ENCODE measurements at regions not wholly inside any gene's neighbourhood (a gene's known extent, or its start where the extent isn't known, plus 50 kb on each side); places are given as distances from the start of the nearest gene placed in this dataset.

GRCh38 chr15:58287891-58288290, 143.9 kb upstream of the LIPC start:
- Histone ChIP-seq H3K9ac (ENCODE audit: low read depth, low read length) (no peak overlapping the region), H3K27me3 (ENCODE audit: insufficient read depth, low read length) (no peaks in the 10 kb centered on the region)

GRCh38 chr15:58288592-58288991, 143.2 kb upstream of the LIPC start:
- no peak overlapping the region for H3K27ac ChIP-seq (ENCODE audit: low read length)
- no peaks in the 10 kb centered on the region for H3K36me3 ChIP-seq (ENCODE audit: insufficient read depth, low read depth, low read length)
- no peaks in the 10 kb centered on the region; the same call in 1 of the 2 replicates for H3K4me1 ChIP-seq (ENCODE audit: insufficient read depth, low read length)
- H3K4me3 ChIP-seq (ENCODE audit: low read length) = no peak overlapping the region
- H3K9ac ChIP-seq (ENCODE audit: low read depth, low read length) = no peak overlapping the region
- no peaks in the 10 kb centered on the region; the same call in 1 of the 2 replicates for H3K9me3 ChIP-seq (ENCODE audit: insufficient read depth, low read depth, low read length)
- no peaks in the 10 kb centered on the region for H3K27me3 ChIP-seq (ENCODE audit: insufficient read depth, low read length)

More at GRCh38 chr15:58287891-58288290, 143.9 kb upstream of the LIPC start:
- Histone ChIP-seq H3K4me3 (ENCODE audit: low read length) (no peak overlapping the region), H3K4me1 (ENCODE audit: insufficient read depth, low read length) (no peaks in the 10 kb centered on the region; the same call in 1 of the 2 replicates), H3K36me3 (ENCODE audit: insufficient read depth, low read depth, low read length) (no peaks in the 10 kb centered on the region), H3K27ac (ENCODE audit: low read length) (no peak overlapping the region), H3K9me3 (ENCODE audit: insufficient read depth, low read depth, low read length) (no peaks in the 10 kb centered on the region; the same call in 1 of the 2 replicates)

GRCh38 chr15:58291848-58292247, 139.9 kb upstream of the LIPC start:
- no peak overlapping the region for H3K4me3 ChIP-seq (ENCODE audit: low read length)
- H3K27ac ChIP-seq (ENCODE audit: low read length) = no peak overlapping the region
- H3K36me3 ChIP-seq (ENCODE audit: insufficient read depth, low read depth, low read length) = peaks cover 5% of the 10 kb centered on the region; the same call in 1 of the 2 replicates
- no peaks in the 10 kb centered on the region; the same call in 1 of the 2 replicates for H3K4me1 ChIP-seq (ENCODE audit: insufficient read depth, low read length)
- H3K27me3 ChIP-seq (ENCODE audit: insufficient read depth, low read length) = no peaks in the 10 kb centered on the region
- H3K9ac ChIP-seq (ENCODE audit: low read depth, low read length) = no peak overlapping the region
- peaks cover 12% of the 10 kb centered on the region for H3K9me3 ChIP-seq (ENCODE audit: insufficient read depth, low read depth, low read length)

GRCh38 chr15:58292751-58293175, 139.0 kb upstream of the LIPC start:
- peaks cover 5% of the 10 kb centered on the region; the same call in 1 of the 2 replicates for H3K36me3 ChIP-seq (ENCODE audit: insufficient read depth, low read depth, low read length)
- no peak overlapping the region for H3K4me3 ChIP-seq (ENCODE audit: low read length)
- peaks cover 7% of the 10 kb centered on the region; the same call in 1 of the 2 replicates for H3K4me1 ChIP-seq (ENCODE audit: insufficient read depth, low read length)
- peaks cover 12% of the 10 kb centered on the region for H3K9me3 ChIP-seq (ENCODE audit: insufficient read depth, low read depth, low read length)
- H3K27me3 ChIP-seq (ENCODE audit: insufficient read depth, low read length) = no peaks in the 10 kb centered on the region
- H3K9ac ChIP-seq (ENCODE audit: low read depth, low read length) = no peak overlapping the region
- no peak overlapping the region for H3K27ac ChIP-seq (ENCODE audit: low read length)

GRCh38 chr15:58293622-58294550, 137.9 kb upstream of the LIPC start:
- Histone ChIP-seq H3K27ac (ENCODE audit: low read length) (no peak overlapping the region), H3K36me3 (ENCODE audit: insufficient read depth, low read depth, low read length) (peaks cover 5% of the 10 kb centered on the region; the same call in 1 of the 2 replicates), H3K4me3 (ENCODE audit: low read length) (no peak overlapping the region), H3K4me1 (ENCODE audit: insufficient read depth, low read length) (peaks cover 9% of the 10 kb centered on the region; the same call in 1 of the 2 replicates), H3K9me3 (ENCODE audit: insufficient read depth, low read depth, low read length) (peaks cover 12% of the 10 kb centered on the region), H3K27me3 (ENCODE audit: insufficient read depth, low read length) (no peaks in the 10 kb centered on the region), H3K9ac (ENCODE audit: low read depth, low read length) (no peak overlapping the region)

GRCh38 chr15:58294681-58295254, 137.0 kb upstream of the LIPC start:
- Histone ChIP-seq H3K4me3 (ENCODE audit: low read length) (no peak overlapping the region), H3K36me3 (ENCODE audit: insufficient read depth, low read depth, low read length) (peaks cover 5% of the 10 kb centered on the region; the same call in 1 of the 2 replicates), H3K4me1 (ENCODE audit: insufficient read depth, low read length) (peaks cover 9% of the 10 kb centered on the region; the same call in 1 of the 2 replicates), H3K9ac (ENCODE audit: low read depth, low read length) (no peak overlapping the region), H3K9me3 (ENCODE audit: insufficient read depth, low read depth, low read length) (peaks cover 12% of the 10 kb centered on the region), H3K27ac (ENCODE audit: low read length) (no peak overlapping the region), H3K27me3 (ENCODE audit: insufficient read depth, low read length) (no peaks in the 10 kb centered on the region)

- Histone ChIP-seq H3K4me1 (ENCODE audit: insufficient read depth, low read length) (peaks cover 9% of the 10 kb centered on the region; the same call in 1 of the 2 replicates), H3K9me3 (ENCODE audit: insufficient read depth, low read depth, low read length) (peaks cover 12% of the 10 kb centered on the region), H3K27ac (ENCODE audit: low read length) (no peak overlapping the region), H3K36me3 (ENCODE audit: insufficient read depth, low read depth, low read length) (peaks cover 5% of the 10 kb centered on the region; the same call in 1 of the 2 replicates), H3K4me3 (ENCODE audit: low read length) (no peak overlapping the region), H3K9ac (ENCODE audit: low read depth, low read length) (no peak overlapping the region), H3K27me3 (ENCODE audit: insufficient read depth, low read length) (no peaks in the 10 kb centered on the region)
These were observed 136.1 kb upstream of the LIPC start for GRCh38 chr15:58295637-58296215.

- Histone ChIP-seq H3K4me3 (ENCODE audit: low read length) (no peak overlapping the region), H3K27ac (ENCODE audit: low read length) (no peak overlapping the region), H3K9ac (ENCODE audit: low read depth, low read length) (no peak overlapping the region), H3K27me3 (ENCODE audit: insufficient read depth, low read length) (no peaks in the 10 kb centered on the region), H3K4me1 (ENCODE audit: insufficient read depth, low read length) (peaks cover 9% of the 10 kb centered on the region; the same call in 1 of the 2 replicates), H3K36me3 (ENCODE audit: insufficient read depth, low read depth, low read length) (peaks cover 5% of the 10 kb centered on the region; the same call in 1 of the 2 replicates), H3K9me3 (ENCODE audit: insufficient read depth, low read depth, low read length) (peaks cover 12% of the 10 kb centered on the region)
These were observed 135.5 kb upstream of the LIPC start for GRCh38 chr15:58296276-58296675.

- Histone ChIP-seq H3K36me3 (ENCODE audit: insufficient read depth, low read depth, low read length) (peaks cover 5% of the 10 kb centered on the region; the same call in 1 of the 2 replicates), H3K27me3 (ENCODE audit: insufficient read depth, low read length) (no peaks in the 10 kb centered on the region), H3K9ac (ENCODE audit: low read depth, low read length) (peak overlapping the region; percentile 34; the same call in 1 of the 2 replicates), H3K4me3 (ENCODE audit: low read length) (no peak overlapping the region; the same call in 1 of the 2 replicates), H3K27ac (ENCODE audit: low read length) (no peak overlapping the region), H3K4me1 (ENCODE audit: insufficient read depth, low read length) (peaks cover 9% of the 10 kb centered on the region; the same call in 1 of the 2 replicates), H3K9me3 (ENCODE audit: insufficient read depth, low read depth, low read length) (peaks cover 12% of the 10 kb centered on the region)
These were observed 134.2 kb upstream of the LIPC start for GRCh38 chr15:58297639-58298038.

- Histone ChIP-seq H3K9ac (ENCODE audit: low read depth, low read length) (no peak overlapping the region), H3K27me3 (ENCODE audit: insufficient read depth, low read length) (no peaks in the 10 kb centered on the region), H3K9me3 (ENCODE audit: insufficient read depth, low read depth, low read length) (peaks cover 12% of the 10 kb centered on the region), H3K4me1 (ENCODE audit: insufficient read depth, low read length) (peaks cover 9% of the 10 kb centered on the region; the same call in 1 of the 2 replicates), H3K27ac (ENCODE audit: low read length) (no peak overlapping the region), H3K4me3 (ENCODE audit: low read length) (no peak overlapping the region), H3K36me3 (ENCODE audit: insufficient read depth, low read depth, low read length) (peaks cover 5% of the 10 kb centered on the region; the same call in 1 of the 2 replicates)
These were observed 132.6 kb upstream of the LIPC start for GRCh38 chr15:58298879-58299850.

Data from iPS-20b (cell line).